Inflammatory macrophage treated with lipopolysaccharide for 1 hour (primary cell): ENCODE measurements at regions not wholly inside any gene's neighbourhood (a gene's known extent, or its start where the extent isn't known, plus 50 kb on each side); places are given as distances from the start of the nearest gene placed in this dataset.
"Not testable (repeated sequence)": the region's sequence is repeated elsewhere in the genome, so short reads cannot be mapped to it uniquely, and the experiment has no call there.

Experiments used
- DNase-seq, 2 donors: peaks; one replicate each; pipeline ENCODE4 v3.0.0-alpha.2; 2020 to 2022

DNA sequence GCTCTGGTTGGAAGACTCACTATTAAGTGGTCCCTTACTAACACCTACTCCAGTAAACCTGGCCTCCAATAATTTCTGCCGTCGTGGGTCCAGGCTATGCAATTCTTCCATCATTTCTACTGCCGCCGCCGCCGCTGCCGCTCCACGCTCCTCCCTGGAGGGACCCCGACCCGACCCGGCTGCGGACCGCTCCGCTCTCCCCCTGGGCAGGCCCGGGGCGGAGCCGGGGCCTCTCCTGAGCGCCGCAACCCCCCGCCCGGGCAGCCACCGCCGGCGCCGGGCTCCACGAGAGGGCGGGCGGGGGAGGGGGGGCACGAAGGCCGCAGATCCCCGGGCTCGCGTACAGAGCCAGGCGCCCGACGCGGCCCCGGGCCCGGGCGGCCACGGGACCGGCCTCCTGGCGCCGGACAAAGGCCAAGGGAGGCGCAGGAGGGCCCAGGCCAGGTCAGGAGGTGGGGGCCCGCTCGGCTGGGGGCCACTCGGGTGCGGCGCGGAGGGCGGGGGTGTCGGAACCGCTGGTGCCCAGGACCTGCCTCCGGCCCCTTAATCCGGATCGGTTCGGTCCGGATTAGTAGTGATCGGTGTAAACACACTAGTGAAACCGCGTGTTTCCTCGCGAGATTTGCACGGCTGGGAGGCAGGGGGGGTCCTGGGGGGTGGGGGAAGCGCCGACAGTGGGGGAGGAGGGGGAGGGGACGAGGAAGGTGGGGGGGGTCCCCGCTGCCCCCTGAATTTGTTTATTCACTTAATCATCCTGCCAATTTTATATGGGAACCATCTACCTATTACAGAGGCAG is 215.1 kb upstream of the CCL2 start:
- not testable (repeated sequence) for DNase-seq

DNA sequence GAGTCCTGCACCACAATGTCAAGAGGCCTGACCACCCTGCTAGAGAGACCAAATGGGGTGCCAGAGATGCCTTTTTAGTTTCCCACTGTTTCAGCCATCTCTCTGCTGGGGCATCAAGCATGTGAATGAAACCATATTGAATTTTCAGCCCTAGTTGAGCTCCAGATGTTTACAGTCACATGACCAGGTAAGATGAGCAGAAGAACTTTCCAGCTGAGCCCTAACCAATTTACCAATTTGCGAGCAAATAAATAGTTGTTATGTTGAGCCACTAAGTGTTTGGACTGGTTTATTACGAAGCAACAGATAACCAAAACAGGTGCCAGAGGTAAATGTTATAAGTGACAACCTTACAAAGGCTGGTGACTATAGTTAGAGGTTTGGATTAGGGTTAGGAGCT is 209.1 kb upstream of the CCL2 start:
- DNase-seq: no peak

DNA sequence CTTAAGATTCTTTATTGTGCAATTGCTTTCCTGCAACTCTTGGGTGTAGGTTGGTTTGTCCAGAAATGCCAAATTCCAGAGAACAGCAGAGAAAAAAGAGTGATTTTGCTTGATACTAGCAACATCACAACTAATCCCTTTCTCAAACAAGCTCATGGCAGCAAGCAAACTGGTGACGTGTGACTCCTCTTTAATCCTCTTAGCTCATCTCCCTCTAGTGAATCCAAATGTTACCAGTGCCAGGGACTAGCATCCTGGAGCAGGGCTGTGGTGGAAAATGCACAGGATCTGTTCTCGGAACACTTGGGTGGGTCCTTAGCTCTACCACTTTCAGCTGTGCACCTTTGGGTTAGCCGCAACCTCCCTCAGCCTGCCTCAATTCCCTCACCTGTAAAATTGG is 204.0 kb upstream of the CCL2 start:
- DNase-seq: no peak

DNA sequence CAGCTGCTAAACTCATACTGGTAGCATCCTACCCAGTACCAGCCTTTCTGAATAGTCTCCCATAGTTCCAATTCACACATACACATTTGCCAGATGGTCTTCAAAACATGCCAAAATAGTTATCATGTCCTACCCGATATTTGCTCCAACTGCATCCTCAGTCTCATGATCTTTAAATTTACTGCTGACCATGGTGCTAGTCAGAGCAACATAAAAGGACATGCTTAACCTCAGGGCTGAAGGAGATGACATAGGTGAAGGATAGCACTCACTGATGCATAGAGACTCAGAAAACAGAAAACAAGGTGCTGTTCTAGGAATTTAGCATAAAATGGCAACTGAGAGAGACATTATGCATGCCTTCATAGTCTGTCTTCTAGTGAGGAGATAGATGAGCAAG is 200.6 kb upstream of the CCL2 start:
- DNase-seq: no peak

DNA sequence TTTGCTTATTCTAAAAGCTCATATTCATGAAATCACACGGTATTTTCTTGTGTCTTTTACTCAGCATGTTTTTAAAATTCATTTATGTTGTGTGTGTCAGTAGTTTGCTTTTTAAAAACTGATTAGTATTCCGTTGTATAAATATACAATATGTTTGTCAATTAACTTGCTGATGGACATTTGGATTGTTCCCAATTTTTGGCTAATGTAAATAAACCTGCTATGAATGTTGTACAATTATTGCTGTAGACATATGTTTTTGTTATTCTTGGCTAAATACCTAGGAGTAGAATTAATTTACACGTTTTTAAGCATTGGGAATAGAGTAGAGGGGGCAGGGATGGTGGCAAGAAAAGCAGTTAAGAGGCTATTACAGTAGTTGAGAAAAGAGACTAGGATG is 199.5 kb upstream of the CCL2 start:
- DNase-seq: no peak

DNA sequence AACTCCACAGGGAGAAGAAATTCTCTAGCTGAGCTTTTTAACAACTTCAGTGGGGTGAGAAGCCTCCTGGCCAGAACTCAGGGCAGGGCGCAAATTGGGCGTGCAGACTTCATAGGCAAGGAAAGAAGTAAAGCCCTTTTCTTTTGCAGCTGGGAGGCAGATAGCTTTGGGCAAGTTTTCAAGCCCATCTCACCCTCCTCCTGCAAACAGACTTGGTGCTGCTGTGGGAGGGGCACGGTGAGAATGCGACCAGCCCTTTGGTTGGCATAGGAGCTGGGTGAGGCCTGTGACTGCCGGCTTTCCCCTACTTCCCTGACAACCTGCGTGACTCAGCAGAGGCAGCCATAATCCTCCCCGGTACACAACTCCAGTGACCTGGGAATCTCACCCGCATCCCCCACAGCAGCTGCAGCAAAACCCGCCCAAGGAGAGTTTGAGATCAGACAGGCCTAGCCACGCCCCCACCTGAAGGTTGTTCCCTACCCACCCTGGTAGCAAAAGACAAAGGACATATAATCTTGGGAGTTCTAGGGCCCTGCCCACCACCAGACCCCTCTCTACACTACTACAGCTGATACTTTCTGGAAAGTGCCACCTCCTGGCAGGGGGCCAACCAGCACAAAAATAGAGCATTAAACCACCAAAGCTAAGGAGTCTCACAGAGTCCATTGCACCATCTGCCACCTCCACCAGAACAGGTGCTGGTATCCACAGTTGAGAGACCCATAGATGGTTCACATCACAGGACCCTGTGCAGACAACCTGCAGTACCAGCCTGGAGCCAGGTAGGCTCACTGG is 195.5 kb upstream of the CCL2 start:
- DNase-seq: no peak

DNA sequence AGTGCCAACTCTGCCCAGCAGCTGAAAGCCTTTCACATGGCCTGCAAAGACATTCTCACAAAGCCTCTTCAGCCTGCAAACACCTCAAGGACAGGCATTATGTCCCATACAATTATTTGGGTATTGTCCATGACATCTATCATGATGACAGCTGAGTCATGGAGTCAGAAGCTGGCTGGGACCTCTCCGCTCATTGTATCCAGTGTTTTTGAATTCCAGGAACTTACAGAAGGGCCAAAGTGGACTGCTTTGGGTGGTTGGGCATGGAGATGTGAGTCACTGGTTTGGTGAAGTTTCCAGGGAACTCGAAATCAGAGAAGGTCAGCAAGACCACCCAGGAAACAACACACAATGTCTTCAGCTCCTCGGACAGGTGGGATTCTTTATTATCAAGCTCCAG is 188.6 kb upstream of the CCL2 start:
- no peak for DNase-seq

DNA sequence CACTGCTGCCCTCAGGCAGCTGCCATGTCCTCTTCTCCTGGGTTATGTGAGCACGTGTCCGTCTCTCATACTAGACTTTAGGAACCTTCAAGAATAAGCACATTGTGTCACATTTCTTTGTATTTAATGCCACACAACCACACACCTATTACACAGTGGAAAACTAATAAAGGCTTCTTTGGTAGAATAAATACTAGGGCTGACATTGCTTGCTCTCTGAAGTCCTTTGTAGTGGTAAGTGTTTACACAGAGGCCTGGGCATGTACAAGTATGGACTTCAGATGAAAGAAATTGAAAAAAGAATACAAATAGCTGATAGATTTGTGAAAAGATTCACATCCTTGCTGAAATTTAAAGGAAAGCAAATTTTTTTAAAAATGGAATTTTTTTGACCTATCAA is 188.1 kb upstream of the CCL2 start:
- DNase-seq: no peak

DNA sequence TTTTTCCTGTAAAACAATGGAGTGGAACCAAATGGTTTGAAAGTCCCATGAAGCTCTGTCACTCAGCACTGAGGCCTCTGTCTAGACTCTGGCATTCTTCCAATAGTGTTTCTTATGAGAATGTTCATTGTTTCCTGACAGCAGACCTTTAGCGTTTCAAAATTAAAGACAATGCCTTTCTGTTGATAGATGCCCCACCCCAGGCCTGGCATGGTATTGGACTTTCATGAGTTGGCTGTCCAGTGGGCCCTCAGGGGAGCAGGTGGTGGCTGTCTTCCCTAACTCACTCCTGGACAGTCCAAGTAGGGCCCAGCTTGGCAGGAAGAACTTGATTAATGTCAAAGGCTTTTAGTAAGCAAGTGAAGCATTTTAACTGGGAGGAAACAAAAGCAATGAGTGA is 186.5 kb upstream of the CCL2 start:
- DNase-seq: no peak

DNA sequence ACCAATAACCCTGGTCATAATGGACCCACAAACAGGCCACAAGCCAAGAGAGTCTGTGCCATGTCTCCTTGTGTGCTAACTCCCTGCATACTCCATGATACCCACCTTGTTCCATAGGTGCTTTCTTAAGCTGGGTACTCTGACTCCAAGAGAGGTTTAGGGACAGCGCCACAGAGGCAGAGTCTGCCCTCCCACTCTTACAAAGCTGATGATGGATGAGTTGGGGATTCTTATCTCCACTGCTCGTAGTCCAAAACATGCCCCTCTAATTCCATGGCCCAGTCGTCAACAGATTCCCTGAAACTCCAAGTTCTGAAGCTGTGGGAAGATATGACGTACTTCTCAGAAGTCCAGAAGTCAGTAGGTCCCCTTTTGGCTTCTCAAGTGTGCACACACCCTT is 184.4 kb upstream of the CCL2 start:
- DNase-seq: no peak

DNA sequence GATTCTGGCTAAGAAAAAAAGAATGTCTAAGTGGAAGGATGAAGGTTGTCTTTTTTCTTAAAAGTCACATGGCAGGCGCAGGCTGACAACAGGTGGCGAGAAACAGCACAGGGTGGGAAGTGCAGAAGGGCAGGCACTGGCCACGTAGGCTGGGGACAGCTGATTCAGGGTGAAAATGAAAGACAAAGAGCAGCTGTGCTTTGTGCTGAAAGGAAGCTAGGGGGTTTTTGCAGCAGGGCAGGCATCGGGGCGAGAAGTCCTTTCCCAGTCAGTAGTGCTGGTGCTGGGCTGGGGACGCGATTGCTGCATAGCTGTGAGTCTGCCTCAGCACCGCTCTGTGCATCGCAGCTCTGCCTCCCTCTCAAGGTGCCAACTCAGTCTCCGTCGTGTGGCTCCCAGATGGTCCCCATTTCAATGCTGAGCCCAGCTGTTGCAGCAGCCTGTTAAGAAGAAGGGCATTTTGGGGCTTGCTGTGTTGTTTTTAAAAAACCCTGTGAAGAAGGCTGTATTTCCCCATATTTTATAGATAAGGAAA is 183.1 kb upstream of the CCL2 start:
- DNase-seq: no peak

DNA sequence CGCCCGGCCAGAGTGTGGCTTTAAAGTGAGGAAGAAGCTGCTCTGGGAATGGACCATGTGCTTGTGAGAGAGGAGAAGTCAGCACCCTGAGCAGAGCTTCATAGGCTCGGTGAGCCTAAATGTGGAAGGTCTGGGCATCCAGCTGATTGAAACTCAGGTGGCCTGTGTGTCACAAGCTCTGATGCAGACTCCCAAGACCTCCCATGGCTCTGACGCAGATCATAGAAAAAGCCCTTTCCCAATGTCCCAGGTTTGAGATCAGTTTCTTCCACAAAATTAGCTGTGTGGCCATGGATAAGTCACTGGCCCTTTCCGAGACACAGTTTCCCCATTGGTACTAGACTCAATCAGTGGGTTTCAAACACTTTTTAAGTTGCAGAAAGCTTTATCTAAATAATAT is 180.0 kb upstream of the CCL2 start:
- no peak for DNase-seq

DNA sequence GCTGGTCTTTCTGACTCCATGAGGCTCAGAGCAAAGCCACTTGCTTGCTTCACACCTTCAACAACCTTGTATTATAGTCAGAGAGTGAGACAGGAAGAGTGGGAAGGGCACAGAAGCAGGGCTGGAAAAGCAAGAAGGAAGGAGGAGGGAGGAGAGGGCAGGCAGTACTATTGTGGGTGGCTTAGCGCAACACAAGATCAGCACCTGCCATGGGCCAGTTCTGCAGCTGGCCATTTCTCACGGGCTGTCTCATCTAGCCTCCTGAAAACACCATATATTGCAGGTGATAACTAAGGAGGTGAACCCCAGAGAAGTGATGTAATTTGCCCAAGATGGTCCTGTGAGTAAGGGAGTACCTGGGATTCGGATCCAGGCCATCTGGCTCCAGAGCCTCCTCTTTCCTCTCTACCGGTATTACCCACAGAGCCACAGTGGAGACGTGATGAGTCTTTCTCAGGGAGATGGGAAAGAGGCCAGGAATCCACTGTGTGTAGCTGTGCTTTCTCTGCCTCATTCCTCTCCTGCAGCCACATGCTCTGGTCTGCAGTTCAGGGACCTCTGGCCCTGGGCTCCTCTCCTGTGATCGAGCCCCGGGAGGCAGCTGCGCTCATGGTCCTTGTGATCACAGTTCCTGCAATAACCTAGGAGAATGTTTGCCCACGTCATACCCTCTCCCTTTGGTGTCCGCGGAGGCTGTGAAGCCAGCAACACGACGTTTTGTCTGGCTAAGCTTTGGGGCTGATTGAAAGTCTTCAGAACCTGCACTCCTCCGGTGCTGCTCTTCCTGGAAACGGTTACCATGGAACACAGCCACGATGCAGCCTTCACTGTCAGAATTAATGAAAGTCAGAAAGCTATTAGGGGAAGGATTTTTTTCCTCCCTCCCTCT is 178.1 kb upstream of the CCL2 start:
- DNase-seq: no peak

DNA sequence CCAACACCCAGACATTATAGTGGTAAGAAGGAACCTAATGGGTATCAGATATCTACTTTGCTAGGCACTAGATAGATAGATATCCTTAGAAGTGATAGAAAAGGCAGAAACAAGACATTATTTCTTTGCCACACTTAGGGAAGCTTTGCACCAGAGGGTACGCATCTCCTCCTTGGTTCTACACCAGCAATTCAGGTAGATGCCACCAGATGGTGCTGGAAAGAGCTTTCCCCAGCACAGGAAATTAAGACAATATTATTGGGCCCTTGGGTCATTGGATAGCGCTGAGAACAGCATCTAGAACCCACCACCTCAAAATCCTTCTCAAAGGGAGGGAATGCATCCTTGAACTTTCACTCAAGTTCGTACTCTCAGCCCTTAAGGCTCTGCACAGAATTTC is 173.8 kb upstream of the CCL2 start:
- peak; percentile 2 to 34 for DNase-seq

DNA sequence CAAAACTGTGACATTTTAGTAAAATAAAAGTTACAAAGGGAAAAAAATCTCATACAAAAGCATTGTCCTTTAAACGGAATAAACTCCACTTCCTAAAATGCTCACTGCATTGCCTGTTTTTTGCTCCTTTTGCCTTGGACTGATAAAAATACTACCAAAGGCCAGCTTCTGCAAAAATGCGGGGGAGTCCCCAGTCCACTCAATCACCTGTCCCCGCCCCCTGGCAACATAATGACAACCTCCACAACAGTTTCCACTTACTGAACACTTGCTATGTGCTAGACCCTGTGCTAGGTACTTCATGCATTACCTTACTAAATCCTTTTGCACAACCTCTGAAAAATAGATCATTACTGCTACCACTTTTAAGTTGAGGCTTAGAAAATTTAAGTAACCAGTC is 172.7 kb upstream of the CCL2 start:
- no peak for DNase-seq

DNA sequence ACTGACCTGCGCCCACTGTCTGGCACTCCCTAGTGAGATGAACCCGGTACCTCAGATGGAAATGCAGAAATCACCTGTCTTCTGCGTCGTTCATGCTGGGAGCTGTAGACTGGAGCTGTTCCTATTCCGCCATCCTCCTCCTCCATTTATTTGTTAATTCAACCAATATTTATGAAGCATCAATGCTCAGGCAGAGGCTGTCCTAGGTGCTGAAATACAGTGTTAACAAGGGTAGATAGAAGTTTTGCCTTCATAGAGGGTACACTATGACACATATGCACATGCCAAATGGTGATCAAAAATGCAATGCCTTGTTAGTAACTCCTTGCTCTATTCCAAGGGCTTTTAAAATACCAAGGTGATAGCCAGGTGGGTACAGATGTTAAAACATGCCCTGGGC is 166.0 kb upstream of the CCL2 start:
- not testable (repeated sequence) for DNase-seq

DNA sequence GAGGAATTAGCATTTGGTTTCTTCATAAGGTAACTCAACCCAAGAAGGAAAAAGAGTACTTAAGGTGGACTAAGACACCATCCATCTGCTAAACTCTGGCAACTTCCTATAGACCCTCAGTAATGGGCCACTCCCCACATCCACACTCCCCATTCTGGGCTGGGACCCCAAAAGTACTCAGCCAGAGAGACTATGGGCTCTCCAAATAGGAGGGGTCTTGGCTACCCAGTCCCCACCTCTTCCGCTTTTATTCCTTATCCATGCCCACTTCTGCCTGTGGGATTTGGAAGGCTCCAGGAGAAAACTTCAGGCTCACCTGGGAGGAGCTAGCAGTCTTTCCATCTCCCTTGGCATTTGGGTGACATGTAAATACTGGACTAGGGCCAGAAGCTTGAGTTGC is 164.5 kb upstream of the CCL2 start:
- DNase-seq: no peak

DNA sequence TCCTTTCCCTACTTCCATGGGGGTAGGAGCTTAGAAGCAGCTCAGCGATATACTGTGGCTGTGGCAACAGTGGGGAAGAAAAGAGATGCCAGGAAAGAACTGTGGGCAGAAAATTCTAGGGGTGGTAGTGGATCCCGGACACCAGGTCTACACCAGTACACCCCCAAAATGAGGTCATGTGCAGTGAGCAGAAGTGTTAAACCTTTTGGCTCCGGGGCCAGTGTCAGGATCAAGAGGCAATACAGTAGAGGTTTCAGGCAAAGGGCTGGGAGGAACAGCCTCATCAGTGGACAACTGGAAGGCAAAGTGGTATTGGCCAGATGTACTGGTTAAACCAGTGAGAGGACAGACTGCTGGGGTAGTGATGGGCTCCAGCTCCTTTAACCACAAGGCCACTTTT is 163.1 kb upstream of the CCL2 start:
- DNase-seq: no peak

DNA sequence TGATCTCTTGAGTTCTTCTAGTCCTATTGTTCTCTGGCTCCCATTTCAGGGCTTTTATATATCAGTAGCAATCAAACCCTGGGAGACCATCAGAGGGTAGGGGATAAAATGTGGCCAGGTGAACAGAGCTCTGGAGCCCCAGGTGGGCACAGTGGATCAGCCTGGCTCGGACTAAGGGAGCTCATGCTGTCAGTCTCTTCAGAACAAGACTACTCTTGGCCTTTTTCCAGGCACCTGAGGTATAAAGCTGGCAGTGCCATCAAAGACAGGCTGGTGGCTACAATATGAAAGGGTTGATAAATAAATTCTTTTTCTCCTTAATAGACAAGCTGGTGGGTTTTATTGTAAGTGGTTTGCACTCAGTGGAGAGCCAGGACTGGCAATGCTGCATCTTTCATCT is 160.0 kb upstream of the CCL2 start:
- DNase-seq: no peak

DNA sequence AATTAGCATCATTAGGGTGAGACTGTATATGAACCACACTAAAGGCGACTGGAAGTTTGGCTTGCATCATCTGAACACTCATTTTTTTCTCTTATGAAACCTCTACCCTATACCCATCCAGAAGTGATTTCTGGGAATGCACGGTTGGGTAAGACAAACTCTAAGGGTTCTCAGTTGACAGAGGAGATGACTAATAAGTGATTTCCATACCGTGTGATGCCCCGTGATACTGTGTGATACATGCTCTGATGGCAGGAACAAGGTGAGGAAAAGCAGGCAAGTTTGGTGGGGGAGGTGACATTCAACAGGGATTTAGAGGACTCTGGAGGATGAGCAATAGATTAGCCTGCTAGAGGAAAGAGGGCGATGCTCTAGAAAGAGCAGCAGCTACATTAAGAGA is 156.4 kb upstream of the CCL2 start:
- peak; percentile 20 to 51 for DNase-seq

DNA sequence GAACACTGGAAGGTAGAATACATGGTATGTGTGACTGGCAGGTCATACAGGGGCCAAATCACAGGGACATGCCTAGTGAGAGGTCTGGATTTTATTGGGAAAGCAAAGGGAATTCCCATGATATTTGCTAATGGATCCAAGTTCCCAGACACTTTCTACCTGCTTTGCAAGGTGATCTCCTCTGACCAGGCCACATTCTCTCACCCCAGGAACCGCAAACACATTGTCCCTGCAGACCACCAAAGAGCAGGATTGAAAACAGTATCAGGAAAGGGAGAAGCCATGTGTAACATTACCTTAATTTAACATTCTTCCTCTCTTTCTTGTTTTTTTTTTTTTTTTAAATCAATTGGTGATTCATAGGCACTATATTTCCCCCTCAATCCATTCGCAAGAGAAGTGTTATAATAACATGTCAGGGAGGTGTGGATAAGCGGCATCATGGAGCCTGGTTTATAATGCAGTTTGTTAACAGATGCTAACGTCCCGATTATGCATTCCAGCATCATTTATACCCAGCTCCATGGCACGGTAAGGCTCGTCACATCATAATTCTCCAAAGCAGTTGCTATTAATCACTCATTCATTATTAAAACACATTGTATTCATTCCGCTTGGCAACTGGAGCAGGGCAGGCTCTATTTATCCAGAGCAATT is 155.1 kb upstream of the CCL2 start:
- no peak for DNase-seq

DNA sequence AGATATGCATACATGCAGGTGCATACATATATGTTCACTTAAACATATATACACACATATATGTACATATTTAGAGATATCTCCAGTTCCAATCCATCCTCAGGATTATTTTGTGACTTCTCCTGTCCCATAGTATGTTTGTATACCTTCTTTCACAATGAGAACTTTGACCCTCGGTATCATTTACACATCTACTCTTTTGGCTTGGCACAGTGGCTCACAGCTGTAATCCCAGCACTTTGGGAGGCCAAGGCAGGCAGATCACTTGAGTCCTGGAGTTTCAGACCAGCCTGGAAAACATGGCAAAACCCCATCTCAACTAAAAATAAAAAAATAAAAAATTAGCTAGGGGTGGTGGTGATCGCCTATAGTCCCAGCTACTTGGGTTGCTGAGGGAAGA is 148.1 kb upstream of the CCL2 start:
- no peak for DNase-seq

DNA sequence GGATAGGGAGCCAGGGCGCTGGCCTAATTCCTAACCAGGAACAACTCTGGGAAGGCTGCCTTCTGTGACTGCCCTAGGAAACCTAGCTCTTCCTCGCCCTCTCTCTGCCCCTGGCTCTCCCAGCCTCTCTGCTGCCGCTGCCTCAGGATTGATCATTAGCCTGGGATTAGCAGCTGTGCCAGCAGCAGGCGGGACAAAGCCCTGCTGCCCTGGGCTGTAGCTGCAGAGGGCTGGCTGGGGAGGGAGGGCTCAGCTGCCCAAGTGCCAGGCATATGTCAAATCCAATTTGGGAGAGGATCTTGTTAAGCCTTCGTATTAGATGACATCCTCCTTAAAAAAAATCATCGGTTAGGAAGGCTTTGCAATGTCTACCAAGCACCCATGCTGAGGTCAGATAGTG is 144.8 kb upstream of the CCL2 start:
- DNase-seq: no peak
